ENCODE measurements at regions not wholly inside any gene's neighbourhood (a gene's known extent, or its start where the extent isn't known, plus 50 kb on each side); places are given as distances from the start of the nearest gene placed in this dataset.

GRCh38 chr2:59896499-59897245, 656.8 kb downstream of the BCL11A start:
- no peak for DNase-seq

- DNase-seq: no peak
Observed at GRCh38 chr2:59893612-59894011, 659.8 kb downstream of the BCL11A start.

- no peak for DNase-seq
Observed at GRCh38 chr2:59892398-59892797, 661.1 kb downstream of the BCL11A start.

GRCh38 chr2:59889305-59889704, 664.1 kb downstream of the BCL11A start:
- no peak for DNase-seq

- no peak for DNase-seq
Observed at GRCh38 chr2:59888706-59889105, 664.7 kb downstream of the BCL11A start.

- DNase-seq: no peak
Observed at GRCh38 chr2:59888015-59888414, 665.4 kb downstream of the BCL11A start.

GRCh38 chr2:59887366-59887765, 666.1 kb downstream of the BCL11A start:
- no peak for DNase-seq

GRCh38 chr2:59886759-59887158, 666.7 kb downstream of the BCL11A start:
- no peak for DNase-seq

- DNase-seq: no peak
Observed at GRCh38 chr2:59885541-59885940, 667.9 kb downstream of the BCL11A start.

GRCh38 chr2:59884166-59884565, 669.3 kb downstream of the BCL11A start:
- DNase-seq: no peak

- DNase-seq: no peak
Observed at GRCh38 chr2:59882822-59883221, 670.6 kb downstream of the BCL11A start.

- DNase-seq: no peak
Observed at GRCh38 chr2:59882279-59882678, 671.2 kb downstream of the BCL11A start.

GRCh38 chr2:59881218-59881617, 672.2 kb downstream of the BCL11A start:
- no peak for DNase-seq

GRCh38 chr2:59879700-59880131, 673.7 kb downstream of the BCL11A start:
- DNase-seq: no peak

- DNase-seq: no peak
Observed at GRCh38 chr2:59875836-59876235, 677.6 kb downstream of the BCL11A start.

- DNase-seq: no peak
Observed at GRCh38 chr2:59874971-59875755, 678.3 kb downstream of the BCL11A start.

- no peak for DNase-seq
Observed at GRCh38 chr2:59874361-59874760, 679.1 kb downstream of the BCL11A start.

GRCh38 chr2:59871830-59872229, 681.6 kb downstream of the BCL11A start:
- DNase-seq: no peak

- no peak for DNase-seq
Observed at GRCh38 chr2:59868981-59869380, 684.5 kb downstream of the BCL11A start.

- no peak for DNase-seq
Observed at GRCh38 chr2:59866436-59866835, 687.0 kb downstream of the BCL11A start.

GRCh38 chr2:59858540-59858939, 694.9 kb downstream of the BCL11A start:
- no peak for DNase-seq

- no peak for DNase-seq
Observed at GRCh38 chr2:59857109-59857508, 696.3 kb downstream of the BCL11A start.

- no peak for DNase-seq
Observed at GRCh38 chr2:59856391-59856790, 697.1 kb downstream of the BCL11A start.

GRCh38 chr2:59853032-59853431, 700.4 kb downstream of the BCL11A start:
- DNase-seq: no peak
